Stomach (tissue), 4 donors: ENCODE measurements at regions not wholly inside any gene's neighbourhood (a gene's known extent, or its start where the extent isn't known, plus 50 kb on each side); places are given as distances from the start of the nearest gene placed in this dataset.

Experiments
- CTCF ChIP-seq, 7 experiments: fragments of 450-650 bp in 4 of 7; fragments of 200-600 bp in 3 of 7; sonication (generic) in 3 of 7; IDR thresholded peaks; one replicate each; pipeline ENCODE4 v1.5.1; 2016 to 2019; ENCODE audit warnings: antibody characterized with exemption in 7 of 7, control low read depth in 2 of 7, mild to moderate bottlenecking in 1 of 7
- POLR2A ChIP-seq, 4 donors: fragments of 450-650 bp; IDR thresholded peaks; one replicate each; pipeline ENCODE4 v1.6.1; 2016; ENCODE audit warnings: antibody characterized with exemption in 4 of 4, control low read depth in 2 of 4, mild to moderate bottlenecking in 1 of 4, moderate library complexity in 1 of 4
- POLR2AphosphoS5 ChIP-seq, 3 donors: sonication (generic); formaldehyde crosslinking; IDR thresholded peaks; one replicate each; pipeline ENCODE4 v1.6.1; 2016; ENCODE audit warnings: antibody characterized with exemption in 3 of 3

GRCh38 chr4:184553891-184554290 is 79.5 kb upstream of the IRF2 start:
- no peak for TF ChIP-seq CTCF (IDR thresholded peaks at IDR 0.05)
- no peak for TF ChIP-seq POLR2AphosphoS5 (IDR thresholded peaks at IDR 0.05)
- TF ChIP-seq POLR2A (IDR thresholded peaks at IDR 0.05) = no peak
